GM19372 (cell line): ENCODE measurements at regions not wholly inside any gene's neighbourhood (a gene's known extent, or its start where the extent isn't known, plus 50 kb on each side); places are given as distances from the start of the nearest gene placed in this dataset.
A peak's percentile ranks its signal among the peaks of the same experiment; 100 is the strongest.

Experiments used
- ATAC-seq: cut with Tn5 transposase; IDR thresholded peaks from one replicate; pipeline ENCODE4 v1.9.1; 2021; ENCODE audit warnings: mild to moderate bottlenecking, low read depth, moderate library complexity; ENCODE audit not compliant: unreplicated experiment

- no peak for ATAC-seq
Measured at GRCh38 chrX:87727620-87728019, 210.0 kb downstream of the KLHL4 start.

GRCh38 chrX:87728024-87728423 lies 210.4 kb downstream of the KLHL4 start:
- no peak for ATAC-seq

- no peak for ATAC-seq
Measured at GRCh38 chrX:87728459-87728858, 210.9 kb downstream of the KLHL4 start.

GRCh38 chrX:87732133-87732532 lies 214.5 kb downstream of the KLHL4 start:
- no peak for ATAC-seq

- ATAC-seq: no peak
Measured at GRCh38 chrX:87736576-87736975, 219.0 kb downstream of the KLHL4 start.

- ATAC-seq: no peak
Measured at GRCh38 chrX:87744391-87744790, 226.8 kb downstream of the KLHL4 start.

GRCh38 chrX:87755493-87755892 lies 237.9 kb downstream of the KLHL4 start:
- no peak for ATAC-seq

- no peak for ATAC-seq
Measured at GRCh38 chrX:87788976-87789375, 271.4 kb downstream of the KLHL4 start.

GRCh38 chrX:87798039-87798438 lies 280.4 kb downstream of the KLHL4 start:
- no peak for ATAC-seq

GRCh38 chrX:87805829-87806490 lies 288.4 kb downstream of the KLHL4 start:
- ATAC-seq: no peak

- no peak for ATAC-seq
Measured at GRCh38 chrX:87808576-87809243, 291.1 kb downstream of the KLHL4 start.

GRCh38 chrX:87813566-87813965 lies 296.0 kb downstream of the KLHL4 start:
- no peak for ATAC-seq

- ATAC-seq: no peak
Measured at GRCh38 chrX:87846956-87847355, 329.4 kb downstream of the KLHL4 start.

GRCh38 chrX:87873347-87873941 lies 355.8 kb downstream of the KLHL4 start:
- peak; percentile 77 for ATAC-seq

- peak; percentile 39 for ATAC-seq
Measured at GRCh38 chrX:87874043-87874442, 356.4 kb downstream of the KLHL4 start.

GRCh38 chrX:87878926-87879325 lies 361.3 kb downstream of the KLHL4 start:
- no peak for ATAC-seq

GRCh38 chrX:87890437-87890836 lies 372.8 kb downstream of the KLHL4 start:
- ATAC-seq: no peak

- ATAC-seq: no peak
Measured at GRCh38 chrX:87895421-87895820, 377.8 kb downstream of the KLHL4 start.

GRCh38 chrX:87896057-87896456 lies 378.5 kb downstream of the KLHL4 start:
- no peak for ATAC-seq

GRCh38 chrX:87900320-87900908 lies 382.8 kb downstream of the KLHL4 start:
- ATAC-seq: peak; percentile 64

GRCh38 chrX:87901060-87901459 lies 383.5 kb downstream of the KLHL4 start:
- no peak for ATAC-seq

GRCh38 chrX:87914726-87915125 lies 397.1 kb downstream of the KLHL4 start:
- no peak for ATAC-seq
